HG03159 (cell line): ENCODE measurements at regions not wholly inside any gene's neighbourhood (a gene's known extent, or its start where the extent isn't known, plus 50 kb on each side); places are given as distances from the start of the nearest gene placed in this dataset.

Source experiments
- ATAC-seq: cut with Tn5 transposase; IDR thresholded peaks from one replicate; pipeline ENCODE4 v1.9.1; 2021; ENCODE audit warnings: mild to moderate bottlenecking, moderate library complexity; ENCODE audit not compliant: unreplicated experiment

GRCh38 chr3:106717178-106717780 is 660.0 kb upstream of the CCDC54 start:
- ATAC-seq, result no peak

- ATAC-seq, result no peak
Observed at GRCh38 chr3:106719077-106719476, 658.2 kb upstream of the CCDC54 start.

- ATAC-seq, result no peak
Observed at GRCh38 chr3:106719583-106719982, 657.7 kb upstream of the CCDC54 start.

- ATAC-seq, result no peak
Observed at GRCh38 chr3:106720510-106720909, 656.7 kb upstream of the CCDC54 start.

- ATAC-seq, result no peak
Observed at GRCh38 chr3:106725566-106725965, 651.7 kb upstream of the CCDC54 start.

DNA sequence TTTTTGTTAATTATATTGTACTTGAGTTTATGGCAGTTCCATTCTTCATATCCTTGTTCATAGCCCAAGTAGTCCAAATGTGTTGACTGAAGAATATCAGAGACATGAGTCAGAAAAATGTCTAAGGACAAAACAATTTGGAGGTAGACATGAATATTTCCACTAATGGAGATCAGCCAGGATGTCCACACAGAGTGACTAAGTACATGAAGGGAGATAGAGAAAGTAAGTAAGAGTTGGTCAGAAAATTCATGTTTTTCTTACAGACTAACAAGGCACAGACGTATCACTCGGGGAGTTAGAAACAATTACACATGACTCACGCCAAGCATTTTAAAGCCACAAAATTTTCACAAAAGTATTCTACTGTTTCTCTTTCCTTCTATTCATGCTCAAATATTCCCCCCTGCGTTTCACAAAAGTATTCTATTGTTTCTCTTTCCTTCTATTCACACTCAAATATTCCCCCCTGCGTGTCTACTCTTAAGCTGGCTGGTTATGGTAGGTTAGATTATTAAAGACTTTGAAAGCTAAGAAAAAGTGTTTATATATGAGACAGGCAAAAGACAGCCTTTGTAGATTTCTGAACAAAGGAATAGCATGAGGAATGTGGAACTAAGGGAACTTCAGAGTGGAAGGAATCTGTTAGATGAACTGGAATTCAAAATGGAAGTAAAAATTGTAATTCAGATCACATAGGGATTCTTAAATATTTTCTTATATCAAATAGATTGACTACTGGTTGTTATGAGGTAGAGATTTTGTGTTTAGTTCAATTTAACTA is 648.7 kb upstream of the CCDC54 start:
- no peak for ATAC-seq

GRCh38 chr3:106729481-106729880 is 647.8 kb upstream of the CCDC54 start:
- ATAC-seq, result no peak

- no peak for ATAC-seq
Observed at GRCh38 chr3:106731230-106731629, 646.0 kb upstream of the CCDC54 start.

GRCh38 chr3:106734712-106735111 is 642.5 kb upstream of the CCDC54 start:
- ATAC-seq, result no peak

DNA sequence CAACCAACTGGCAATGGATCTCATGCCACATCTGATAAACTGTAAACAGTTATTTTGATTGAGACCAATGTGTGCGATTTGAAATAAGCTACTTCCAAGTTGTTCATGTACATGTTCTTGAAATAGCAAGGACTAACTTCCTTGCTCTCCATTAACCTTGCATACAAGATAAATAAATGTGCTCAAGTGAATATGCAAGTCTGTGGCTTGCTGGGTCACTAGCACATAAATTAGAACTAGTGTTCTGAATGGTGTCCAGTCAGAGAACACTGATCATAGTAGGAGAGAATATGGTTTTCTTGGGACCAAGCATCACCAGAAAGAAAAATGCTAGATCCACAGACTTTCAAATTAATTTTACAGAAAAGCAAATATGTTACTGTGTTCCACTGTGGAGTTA is 640.0 kb upstream of the CCDC54 start:
- ATAC-seq, result no peak

- ATAC-seq, result no peak
Observed at GRCh38 chr3:106740116-106740515, 637.1 kb upstream of the CCDC54 start.

DNA sequence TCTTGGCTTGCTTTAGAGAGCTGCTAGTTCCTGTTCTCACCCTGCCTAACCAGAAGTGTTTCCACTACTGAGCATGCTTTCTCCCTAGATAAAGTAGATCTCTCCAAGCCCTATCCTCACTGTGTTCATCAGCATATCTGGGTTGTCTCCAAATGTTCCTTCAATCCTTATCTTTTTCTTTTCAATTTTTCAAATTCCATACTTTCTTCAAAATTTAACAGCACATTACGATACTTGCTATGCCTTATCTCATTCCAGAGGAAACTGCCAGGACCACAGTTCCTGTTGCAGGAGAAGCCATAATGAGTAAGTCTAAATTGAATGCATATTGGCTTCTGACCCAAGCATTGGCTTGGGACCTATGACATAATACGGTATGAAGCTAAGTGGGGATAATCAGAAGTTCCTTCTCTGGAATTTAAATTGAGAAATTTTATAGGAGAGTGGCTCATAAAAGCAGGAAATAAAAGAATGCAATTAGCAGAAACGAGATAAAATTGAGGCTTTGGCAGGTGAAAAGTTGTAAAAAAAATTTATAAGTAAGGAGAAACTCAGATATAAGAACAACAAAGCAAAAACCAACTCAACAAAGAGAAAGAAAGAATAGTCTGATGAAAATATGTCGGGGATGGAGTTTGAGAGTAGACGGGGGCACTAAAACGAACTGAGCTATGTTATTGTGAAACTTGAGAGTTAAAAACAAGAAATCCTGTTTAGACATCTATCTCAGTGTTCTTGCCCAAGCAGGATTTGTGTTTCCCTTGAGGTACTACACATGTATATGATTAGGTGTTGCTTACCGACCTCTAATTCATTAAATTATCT is 631.7 kb upstream of the CCDC54 start:
- no peak for ATAC-seq

DNA sequence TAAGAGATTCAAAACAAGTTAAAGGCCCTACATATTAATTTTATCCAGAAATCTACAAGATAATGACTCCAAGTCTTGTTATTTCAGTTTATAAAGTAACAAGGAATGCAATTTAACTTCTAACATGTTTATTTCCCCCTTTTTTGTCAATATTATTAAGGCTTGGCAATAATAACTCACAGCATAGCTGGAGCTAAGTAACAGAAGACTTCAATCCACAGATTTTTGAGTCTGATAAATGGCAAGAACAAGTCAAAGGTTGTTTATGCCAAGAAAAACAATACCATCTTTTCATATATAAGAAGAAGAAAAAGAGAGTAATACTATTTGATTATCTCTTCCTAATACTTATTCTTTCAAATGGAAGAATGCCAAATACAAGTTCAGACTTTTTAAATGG is 631.0 kb upstream of the CCDC54 start:
- ATAC-seq, result no peak

DNA sequence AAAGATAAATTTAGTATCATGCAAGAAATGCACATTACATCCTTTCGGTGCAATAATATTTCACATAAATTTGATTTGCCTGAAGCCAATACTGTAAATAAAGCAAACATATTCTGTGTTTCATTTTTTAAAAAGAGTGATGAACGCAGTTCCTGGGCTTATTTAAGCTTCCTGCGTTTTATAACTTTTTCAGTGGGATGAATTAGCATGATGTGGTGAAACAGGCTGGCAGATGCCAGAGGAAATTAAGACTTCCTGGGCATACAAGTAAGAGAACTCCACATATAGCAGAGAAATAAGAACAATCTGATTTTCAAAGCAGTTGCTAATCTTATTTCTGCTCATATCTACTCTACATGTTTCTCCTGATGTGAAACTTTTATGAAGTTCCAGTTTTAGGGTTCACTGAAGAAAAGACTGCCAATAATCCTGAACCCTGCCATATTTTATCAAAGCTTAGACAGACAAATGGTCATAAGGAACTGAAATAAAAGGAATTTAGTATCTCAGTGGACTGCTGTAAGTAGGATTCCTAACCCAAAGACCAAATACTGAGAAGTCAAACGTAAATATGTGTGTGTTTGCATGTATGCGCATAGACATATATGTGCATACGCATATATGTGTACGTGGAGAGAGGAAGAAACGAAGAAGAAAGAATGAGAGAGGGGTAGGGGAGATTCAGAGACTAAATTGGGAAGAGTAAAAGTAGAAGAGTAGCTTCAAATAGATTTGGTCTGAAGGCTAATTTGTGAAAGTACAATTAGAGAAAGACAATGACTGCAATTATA is 628.6 kb upstream of the CCDC54 start:
- no peak for ATAC-seq

GRCh38 chr3:106750092-106750491 is 627.1 kb upstream of the CCDC54 start:
- ATAC-seq, result no peak

DNA sequence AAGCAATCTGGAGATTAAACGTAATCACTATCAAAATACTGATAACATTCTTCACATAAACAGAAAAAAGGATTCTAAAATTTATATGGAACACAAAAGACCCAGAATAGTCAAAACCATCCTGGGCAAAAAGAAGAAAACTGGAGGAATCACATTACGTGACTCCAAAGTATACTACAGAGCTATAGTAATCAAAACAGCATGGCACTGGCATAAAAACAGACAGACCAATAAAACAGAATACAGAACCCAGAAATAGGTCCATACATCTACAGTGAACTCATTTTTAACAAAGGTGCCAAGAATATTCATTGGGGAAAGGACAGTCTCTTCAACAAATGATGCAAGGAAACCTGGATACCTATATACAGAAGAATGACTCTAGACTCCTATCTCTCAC is 621.9 kb upstream of the CCDC54 start:
- no peak for ATAC-seq

DNA sequence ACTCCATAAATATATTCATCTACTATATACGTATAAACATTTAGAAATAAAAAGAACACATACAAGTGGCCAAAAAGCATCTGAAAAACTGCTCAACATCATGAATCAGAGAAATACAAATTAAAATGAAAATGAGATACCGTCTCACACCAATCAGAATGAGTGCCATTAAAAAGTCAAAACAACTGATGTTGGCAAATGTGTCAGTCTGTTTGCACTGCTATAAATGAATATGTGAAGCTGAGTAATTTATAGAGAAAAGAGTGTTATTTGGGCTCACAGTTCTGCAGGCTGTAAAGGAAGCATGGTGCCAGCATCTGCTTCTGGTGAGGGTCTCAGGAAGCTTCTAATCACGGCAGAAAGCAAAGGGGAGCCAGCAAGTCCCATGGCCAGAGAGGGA is 620.3 kb upstream of the CCDC54 start:
- no peak for ATAC-seq

DNA sequence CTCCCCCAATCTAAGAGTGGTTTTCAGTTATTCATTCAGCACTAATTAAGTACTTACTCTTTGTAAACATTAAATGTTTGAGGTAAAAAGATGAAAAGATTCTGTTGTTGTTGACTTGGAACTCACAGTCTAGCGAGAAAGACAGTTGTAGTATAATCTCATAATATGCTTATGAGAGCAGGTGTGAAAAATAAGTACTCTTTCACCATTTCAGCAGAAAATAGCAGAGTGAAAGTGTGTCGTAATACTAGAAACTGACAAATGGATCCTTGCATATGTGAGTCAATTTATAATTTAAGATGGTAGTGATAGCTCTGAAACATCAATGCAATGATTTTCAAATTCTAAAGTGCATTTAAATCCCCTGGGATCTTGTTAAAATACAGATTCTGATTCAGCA is 618.8 kb upstream of the CCDC54 start:
- ATAC-seq, result no peak

- ATAC-seq, result no peak
Observed at GRCh38 chr3:106759731-106760130, 617.5 kb upstream of the CCDC54 start.

DNA sequence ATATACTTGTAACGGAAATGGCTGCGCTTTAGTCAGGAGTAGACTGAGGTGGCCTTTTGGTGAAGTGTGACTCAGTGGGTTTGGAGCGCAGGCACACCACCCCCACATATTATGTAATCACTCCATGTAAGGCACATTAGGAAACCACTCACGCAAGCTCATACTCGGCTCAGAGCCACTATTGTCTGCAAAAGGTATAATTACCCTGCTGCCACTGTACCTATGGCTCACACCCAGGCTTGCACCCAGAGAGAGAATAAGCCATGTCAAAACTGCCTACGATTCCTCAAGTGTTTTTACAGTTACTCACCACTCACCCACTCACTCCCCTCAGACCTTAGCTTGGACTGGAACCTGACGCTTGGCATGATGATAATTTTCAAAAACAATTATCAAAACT is 611.9 kb upstream of the CCDC54 start:
- no peak for ATAC-seq

DNA sequence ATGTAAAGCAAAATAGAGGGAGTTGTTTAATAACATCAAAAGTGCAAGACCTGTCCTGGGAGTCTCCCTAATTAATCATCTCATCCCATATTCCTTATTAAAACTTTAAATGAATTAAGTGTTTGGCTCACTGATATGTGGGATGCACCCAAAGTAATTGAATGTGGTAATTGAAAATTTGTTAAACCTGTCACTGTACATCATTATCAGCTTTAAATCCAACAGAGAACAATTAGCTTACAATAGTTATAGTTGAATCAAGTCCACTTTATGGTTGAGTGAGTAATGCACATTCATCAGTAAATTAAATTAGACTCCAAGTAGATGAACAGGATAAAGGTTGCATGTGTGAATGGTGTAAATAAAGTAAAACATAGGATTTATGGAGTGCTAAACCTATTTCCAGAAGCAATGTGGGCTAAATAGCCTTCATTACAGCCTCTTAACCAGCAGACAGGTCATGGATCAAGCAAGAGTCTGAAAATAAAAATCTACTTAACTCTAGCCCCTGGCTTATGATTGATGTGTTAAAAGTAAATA is 608.2 kb upstream of the CCDC54 start:
- ATAC-seq, result no peak
